Ovary (tissue), 3 donors: ENCODE measurements at regions not wholly inside any gene's neighbourhood (a gene's known extent, or its start where the extent isn't known, plus 50 kb on each side); places are given as distances from the start of the nearest gene placed in this dataset.

Source experiments
- EP300 ChIP-seq: sonication (generic); formaldehyde crosslinking; IDR thresholded peaks from one replicate; pipeline ENCODE4 v1.6.1; 2017; ENCODE audit warnings: antibody characterized with exemption
- POLR2A ChIP-seq: fragments of 450-650 bp; IDR thresholded peaks from one replicate; pipeline ENCODE4 v1.6.1; 2017; ENCODE audit warnings: antibody characterized with exemption, mild to moderate bottlenecking, moderate library complexity
- TF ChIP-seq, protein P1 (sequence below), 3 donors: fragments of 450-650 bp in 2 of 3; fragments of 200-600 bp in 1 of 3; IDR thresholded peaks; one replicate each; pipeline versions ENCODE4 v1.5.1 to v1.8.0; 2016 to 2022; ENCODE audit warnings: antibody characterized with exemption in 3 of 3, mild to moderate bottlenecking in 1 of 3
- donor health status: DM: no; HTN: no; CAD: no.

DNA sequence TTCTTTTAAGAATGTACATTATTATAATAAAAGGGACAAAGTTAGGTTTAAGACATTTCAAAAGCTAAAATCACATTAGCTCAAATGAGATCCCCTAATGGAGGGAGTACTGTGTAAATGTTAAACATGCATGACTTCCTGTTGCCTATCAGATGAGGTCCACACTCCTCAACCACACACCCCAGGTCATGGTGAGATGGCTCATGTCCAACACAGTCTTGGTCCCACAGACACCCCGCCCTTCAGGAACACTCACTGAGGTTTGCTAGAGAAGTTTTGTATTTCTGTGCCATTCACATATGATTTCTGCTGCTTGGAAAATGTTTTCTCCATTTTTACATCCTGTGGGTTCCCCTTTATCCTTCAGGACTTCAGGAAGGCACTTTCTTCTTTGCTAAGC is 491.0 kb downstream of the SOX11 start:
- TF ChIP-seq, protein P1, sequence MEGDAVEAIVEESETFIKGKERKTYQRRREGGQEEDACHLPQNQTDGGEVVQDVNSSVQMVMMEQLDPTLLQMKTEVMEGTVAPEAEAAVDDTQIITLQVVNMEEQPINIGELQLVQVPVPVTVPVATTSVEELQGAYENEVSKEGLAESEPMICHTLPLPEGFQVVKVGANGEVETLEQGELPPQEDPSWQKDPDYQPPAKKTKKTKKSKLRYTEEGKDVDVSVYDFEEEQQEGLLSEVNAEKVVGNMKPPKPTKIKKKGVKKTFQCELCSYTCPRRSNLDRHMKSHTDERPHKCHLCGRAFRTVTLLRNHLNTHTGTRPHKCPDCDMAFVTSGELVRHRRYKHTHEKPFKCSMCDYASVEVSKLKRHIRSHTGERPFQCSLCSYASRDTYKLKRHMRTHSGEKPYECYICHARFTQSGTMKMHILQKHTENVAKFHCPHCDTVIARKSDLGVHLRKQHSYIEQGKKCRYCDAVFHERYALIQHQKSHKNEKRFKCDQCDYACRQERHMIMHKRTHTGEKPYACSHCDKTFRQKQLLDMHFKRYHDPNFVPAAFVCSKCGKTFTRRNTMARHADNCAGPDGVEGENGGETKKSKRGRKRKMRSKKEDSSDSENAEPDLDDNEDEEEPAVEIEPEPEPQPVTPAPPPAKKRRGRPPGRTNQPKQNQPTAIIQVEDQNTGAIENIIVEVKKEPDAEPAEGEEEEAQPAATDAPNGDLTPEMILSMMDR (IDR thresholded peaks at IDR 0.05), result no peak
- TF ChIP-seq POLR2A, result no peak
- TF ChIP-seq EP300, result no peak
